H1 (cell line): ENCODE measurements at regions not wholly inside any gene's neighbourhood (a gene's known extent, or its start where the extent isn't known, plus 50 kb on each side); places are given as distances from the start of the nearest gene placed in this dataset.

ENCODE experiments used
- CTCF ChIA-PET: fragments of 300-600 bp; sonication (Branson Sonifier 250); formaldehyde crosslinking; loops from one replicate; lab custom pipeline; 2021; ENCODE audit not compliant: partially characterized antibody; lab: Charles Lee
- POLR2A ChIA-PET: fragments of 300-600 bp; sonication (Branson Sonifier 250); formaldehyde crosslinking; loops from one replicate; lab custom pipeline; 2021; ENCODE audit warnings: inconsistent platforms; ENCODE audit not compliant: partially characterized antibody; lab: Charles Lee
- DNase-seq, 2 experiments: peaks; one replicate each; pipeline versions ENCODE4 v3.0.0 to v3.0.0-alpha.2; 2010 to 2022; ENCODE audit warnings: low spot score in 2 of 2, low read depth in 1 of 2, mixed read lengths in 1 of 2
- FAIRE-seq: peaks from 2 replicates; lab custom pipeline; 2011; peaks lifted over from hg19 to GRCh38; lab: Jason Lieb, UNC
- H2AFZ ChIP-seq: 2 replicates; pipeline ENCODE4 v1.8.1; 2012; ENCODE audit warnings: low read length, inconsistent platforms
- H2AK5ac ChIP-seq: 2 replicates; pipeline ENCODE4 v1.6.1; 2013; ENCODE audit warnings: low read depth, low read length
- H2BK120ac ChIP-seq: replicated peaks from 2 replicates; pipeline ENCODE3; 2013; ENCODE audit warnings: low read depth, low read length, inconsistent platforms
- H2BK12ac ChIP-seq: 2 replicates; pipeline ENCODE4 v1.6.1; 2013; ENCODE audit warnings: low read depth, low read length
- H2BK15ac ChIP-seq: 2 replicates; pipeline ENCODE4 v1.6.1; 2013; ENCODE audit warnings: low read length
- H2BK20ac ChIP-seq: 2 replicates; pipeline ENCODE4 v1.6.1; 2013; ENCODE audit warnings: low read length
- H2BK5ac ChIP-seq: 2 replicates; pipeline ENCODE4 v1.6.1; 2013; ENCODE audit warnings: low read depth, low read length
- H3K14ac ChIP-seq: 2 replicates; pipeline ENCODE4 v1.6.1; 2013; ENCODE audit warnings: inconsistent platforms; ENCODE audit not compliant: insufficient read length
- H3K18ac ChIP-seq: 2 replicates; pipeline ENCODE4 v1.6.1; 2013; ENCODE audit warnings: low read length; ENCODE audit errors: extremely low read depth
- H3K23ac ChIP-seq: 2 replicates; pipeline ENCODE4 v1.6.1; 2013; ENCODE audit warnings: inconsistent platforms; ENCODE audit not compliant: insufficient read length
- H3K23me2 ChIP-seq: 2 replicates; pipeline ENCODE4 v1.6.1; 2013; ENCODE audit warnings: low read depth, low read length
- H3K27ac ChIP-seq: 2 replicates; pipeline ENCODE4 v1.6.1; 2011; ENCODE audit warnings: low read depth, low read length, inconsistent platforms
- H3K27me3 ChIP-seq, 4 experiments: replicated peaks in 1 of 4; 1 replicate in 1 of 4; 2 replicates in 3 of 4; pipeline versions ENCODE4 v1.6.1 to v1.8.1; 2011 to 2013; ENCODE audit warnings: low read length in 3 of 4, mild to moderate bottlenecking in 3 of 4, inconsistent platforms in 2 of 4, mixed read lengths in 2 of 4, moderate library complexity in 1 of 4; ENCODE audit not compliant: control insufficient read depth in 3 of 4, insufficient read depth in 3 of 4; ENCODE audit errors: extremely low read depth in 1 of 4
- H3K36me3 ChIP-seq, 4 experiments: 2 replicates each; pipeline versions ENCODE4 v1.6.1 to v1.8.1; 2011 to 2013; ENCODE audit warnings: mild to moderate bottlenecking in 4 of 4, low read length in 3 of 4, moderate library complexity in 2 of 4, control low read depth in 1 of 4, inconsistent platforms in 1 of 4; ENCODE audit not compliant: insufficient read depth in 4 of 4, control insufficient read depth in 2 of 4
- H3K4ac ChIP-seq: replicated peaks from 2 replicates; pipeline ENCODE3; 2013; ENCODE audit warnings: low read length, low read depth, mixed read lengths, inconsistent platforms; ENCODE audit not compliant: insufficient read length
- H3K4me1 ChIP-seq, 4 experiments: replicated peaks in 1 of 4; 1 replicate in 1 of 4; 2 replicates in 3 of 4; pipeline versions ENCODE4 v1.6.1 to v1.8.1; 2011 to 2013; ENCODE audit warnings: low read length in 3 of 4, inconsistent platforms in 2 of 4, mixed read lengths in 1 of 4; ENCODE audit not compliant: insufficient read depth in 4 of 4, control insufficient read depth in 3 of 4
- H3K4me2 ChIP-seq, 2 experiments: 2 replicates each; pipeline versions ENCODE4 v1.6.1 to v1.8.1; 2011 to 2013; ENCODE audit warnings: low read depth in 2 of 2, low read length in 2 of 2, control low read depth in 1 of 2, inconsistent platforms in 1 of 2, mild to moderate bottlenecking in 1 of 2; ENCODE audit not compliant: insufficient read depth in 1 of 2
- H3K4me3 ChIP-seq, 4 experiments: fragments of 200-600, 300-600 bp in 1 of 4; sonication (generic), shearing (Covaris generic), sonication (Bioruptor Twin) in 1 of 4; 2 replicates each; pipeline versions ENCODE4 v1.5.1 to v1.8.1; 2011 to 2016; ENCODE audit warnings: low read length in 4 of 4, low read depth in 3 of 4, control low read depth in 2 of 4, inconsistent platforms in 2 of 4, mild to moderate bottlenecking in 2 of 4, mixed read lengths in 1 of 4, moderate library complexity in 1 of 4; ENCODE audit not compliant: insufficient read depth in 2 of 4; ENCODE audit errors: extremely low read depth in 1 of 4
- H3K56ac ChIP-seq: replicated peaks from 2 replicates; pipeline ENCODE3; 2013; ENCODE audit warnings: low read depth, mild to moderate bottlenecking, mixed read lengths, low read length, inconsistent platforms; ENCODE audit not compliant: insufficient read length
- H3K79me1 ChIP-seq: 2 replicates; pipeline ENCODE4 v1.6.1; 2013; ENCODE audit warnings: low read depth, low read length, control low read depth
- H3K79me2 ChIP-seq, 2 experiments: 2 replicates each; pipeline versions ENCODE4 v1.6.1 to v1.8.1; 2012 to 2013; ENCODE audit warnings: low read length in 2 of 2, mild to moderate bottlenecking in 2 of 2, inconsistent platforms in 1 of 2; ENCODE audit not compliant: insufficient read depth in 2 of 2, control insufficient read depth in 1 of 2
- H3K9ac ChIP-seq, 4 experiments: replicated peaks in 1 of 4; 1 replicate in 1 of 4; 2 replicates in 3 of 4; pipeline versions ENCODE4 v1.6.1 to v1.8.1; 2011 to 2013; ENCODE audit warnings: low read depth in 3 of 4, low read length in 3 of 4, control low read depth in 2 of 4, mild to moderate bottlenecking in 2 of 4, moderate library complexity in 2 of 4, inconsistent platforms in 1 of 4; ENCODE audit errors: extremely low read depth in 1 of 4
- H3K9me3 ChIP-seq, 2 experiments: 2 replicates each; pipeline versions ENCODE4 v1.6.1 to v1.8.1; 2012 to 2013; ENCODE audit warnings: mild to moderate bottlenecking in 2 of 2, moderate library complexity in 2 of 2, control low read depth in 1 of 2, inconsistent platforms in 1 of 2, low read depth in 1 of 2, low read length in 1 of 2, mixed read lengths in 1 of 2; ENCODE audit not compliant: insufficient read depth in 2 of 2
- H4K20me1 ChIP-seq, 2 experiments: replicated peaks in 1 of 2; 2 replicates each; pipeline versions ENCODE3 to v1.8.1; 2011 to 2013; ENCODE audit warnings: inconsistent platforms in 2 of 2, low read length in 2 of 2, mild to moderate bottlenecking in 1 of 2; ENCODE audit not compliant: insufficient read depth in 2 of 2, control insufficient read depth in 1 of 2
- H4K5ac ChIP-seq: 2 replicates; pipeline ENCODE4 v1.6.1; 2013; ENCODE audit warnings: low read length, low read depth, mixed read lengths, inconsistent platforms; ENCODE audit not compliant: insufficient read length
- H4K8ac ChIP-seq: 2 replicates; pipeline ENCODE4 v1.8.0; 2013; ENCODE audit warnings: mild to moderate bottlenecking, moderate library complexity, low read length, inconsistent platforms; ENCODE audit not compliant: insufficient read depth; ENCODE audit errors: extremely low read depth
- H4K91ac ChIP-seq: replicated peaks from 2 replicates; pipeline ENCODE3; 2013; ENCODE audit warnings: low read length, mixed read lengths, inconsistent platforms; ENCODE audit not compliant: insufficient read length
- BACH1 ChIP-seq: IDR thresholded peaks from 2 replicates; pipeline ENCODE4 v1.6.1; 2012; ENCODE audit warnings: low read length, improper control_type of control experiment
- BCL11A ChIP-seq, 2 experiments: IDR thresholded peaks; one replicate each; pipeline ENCODE4 v1.6.1; 2011; ENCODE audit warnings: low read depth in 2 of 2, low read length in 2 of 2, mild to moderate bottlenecking in 2 of 2
- CTBP2 ChIP-seq: IDR thresholded peaks from 2 replicates; pipeline ENCODE4 v1.7.0; 2011; ENCODE audit warnings: borderline replicate concordance, mild to moderate bottlenecking, moderate library complexity, mixed read lengths, low read length; ENCODE audit not compliant: insufficient read depth, insufficient read length
- EP300 ChIP-seq, 2 experiments: IDR thresholded peaks; 1 replicate in 1 of 2; 2 replicates in 1 of 2; pipeline ENCODE4 v1.6.1; 2011 to 2012; ENCODE audit warnings: low read depth in 2 of 2, low read length in 2 of 2, mild to moderate bottlenecking in 2 of 2, borderline replicate concordance in 1 of 2, inconsistent platforms in 1 of 2, moderate library complexity in 1 of 2
- KDM1A ChIP-seq: fragments of 200-600, 300-600 bp; sonication (generic); IDR thresholded peaks from 2 replicates; pipeline ENCODE4 v1.7.1; 2016; ENCODE audit warnings: mild to moderate bottlenecking, low read length, borderline replicate concordance
- KDM5A ChIP-seq: fragments of 200-600 bp; IDR thresholded peaks from 2 replicates; pipeline ENCODE4 v1.7.1; 2012; ENCODE audit warnings: mild to moderate bottlenecking, low read length, inconsistent platforms, mixed read lengths
- SIRT6 ChIP-seq: IDR thresholded peaks from one replicate; pipeline ENCODE4 v1.7.1; 2012; ENCODE audit warnings: low read length, inconsistent platforms
- WGBS, 2 experiments: shearing (Covaris generic) in 1 of 2; methylation state at CpG; one replicate each; pipeline versions ENCODE4 v1.1.6 to v1.1.7; 2013 to 2015; ENCODE audit warnings: low lambda C conversion rate in 2 of 2, mixed read lengths in 2 of 2, inconsistent platforms in 1 of 2, low coverage in 1 of 2, missing lambda C conversion rate in 1 of 2; ENCODE audit not compliant: insufficient replicate concordance in 2 of 2, insufficient coverage in 1 of 2, insufficient read length in 1 of 2; ENCODE audit errors: extremely low coverage in 1 of 2, missing lambda C conversion rate in 1 of 2; 5-methylcytosine and 5-hydroxymethylcytosine counted together
- TF ChIP-seq, protein P1 (sequence below): IDR thresholded peaks from 2 replicates; pipeline ENCODE4 v1.6.1; 2011; ENCODE audit warnings: low read length, improper control_type of control experiment

DNA sequence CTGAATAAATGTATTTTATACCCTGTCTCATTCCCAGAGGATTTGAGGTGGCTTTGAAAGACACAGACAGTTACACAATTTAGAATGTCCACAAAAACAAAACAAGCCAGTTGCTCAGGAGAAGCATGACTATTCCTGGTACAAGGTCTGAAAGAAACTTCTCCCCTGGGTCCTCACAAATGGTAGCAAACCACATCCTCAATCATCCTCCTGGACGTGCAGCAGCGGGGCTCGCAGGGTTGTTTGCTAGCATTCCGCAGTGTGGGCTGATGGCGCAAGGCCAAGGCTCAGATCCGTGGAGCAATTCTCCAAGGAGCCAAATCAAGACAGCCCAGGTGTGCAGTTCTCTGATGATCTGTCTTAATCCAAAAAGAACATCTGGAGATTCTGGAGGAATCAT, 210.3 kb downstream of the ACTL7B start:
- Histone ChIP-seq H3K9ac (no peak overlapping the region), H3K79me1 (no peaks in the 10 kb centered on the region), H2BK120ac (no peak overlapping the region), H3K4me3 (no peak overlapping the region), H3K4me1 (no peaks in the 10 kb centered on the region), H3K23me2 (no peaks in the 10 kb centered on the region), H3K27ac (no peak overlapping the region), H2BK15ac (no peak overlapping the region), H3K23ac (no peak overlapping the region), H3K4me2 (no peak overlapping the region), H2BK12ac (no peak overlapping the region), H3K18ac (no peak overlapping the region), H3K27me3 (no peaks in the 10 kb centered on the region), H2BK5ac (no peak overlapping the region), H4K91ac (no peak overlapping the region), H4K8ac (no peak overlapping the region), H2BK20ac (no peak overlapping the region), H3K14ac (no peak overlapping the region), H2AK5ac (no peak overlapping the region), H4K5ac (no peak overlapping the region), H4K20me1 (no peaks in the 10 kb centered on the region), H3K36me3 (no peaks in the 10 kb centered on the region), H3K79me2 (no peaks in the 10 kb centered on the region), H3K4ac (no peak overlapping the region), H3K9me3 (no peaks in the 10 kb centered on the region), H3K56ac (no peak overlapping the region), H2AFZ (no peak overlapping the region)
- TF ChIP-seq KDM5A, result no peak
- no peak for TF ChIP-seq EP300 (IDR thresholded peaks at IDR 0.05; ENCODE audit: borderline replicate concordance in 1 of 2, low read depth in 2 of 2, low read length in 2 of 2)
- TF ChIP-seq BCL11A (IDR thresholded peaks at IDR 0.05; ENCODE audit: low read depth in 2 of 2, low read length in 2 of 2), result no peak
- TF ChIP-seq KDM1A, result no peak
- TF ChIP-seq BACH1, result no peak
- no peak for TF ChIP-seq CTBP2
- no peak for TF ChIP-seq SIRT6
- TF ChIP-seq, protein P1, sequence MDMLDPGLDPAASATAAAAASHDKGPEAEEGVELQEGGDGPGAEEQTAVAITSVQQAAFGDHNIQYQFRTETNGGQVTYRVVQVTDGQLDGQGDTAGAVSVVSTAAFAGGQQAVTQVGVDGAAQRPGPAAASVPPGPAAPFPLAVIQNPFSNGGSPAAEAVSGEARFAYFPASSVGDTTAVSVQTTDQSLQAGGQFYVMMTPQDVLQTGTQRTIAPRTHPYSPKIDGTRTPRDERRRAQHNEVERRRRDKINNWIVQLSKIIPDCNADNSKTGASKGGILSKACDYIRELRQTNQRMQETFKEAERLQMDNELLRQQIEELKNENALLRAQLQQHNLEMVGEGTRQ, result no peak
- ChIA-PET CTCF (interaction anchor here (1.5 to 1.7 kb wide), 2 partner anchors 19 to 116 kb away, joined by 3 to 5 read pairs; no protein-coding TSS in a partner anchor), POLR2A (no interaction called here)
- WGBS, 2 experiments, result 80% methylated on average over 6 of the region's 6 CpGs; no CpG with 5 or more reads in 1 of the 2 experiments
- FAIRE-seq, result no peak
- DNase-seq, result no peak
